ENCODE measurements at regions not wholly inside any gene's neighbourhood (a gene's known extent, or its start where the extent isn't known, plus 50 kb on each side); places are given as distances from the start of the nearest gene placed in this dataset.

DNA sequence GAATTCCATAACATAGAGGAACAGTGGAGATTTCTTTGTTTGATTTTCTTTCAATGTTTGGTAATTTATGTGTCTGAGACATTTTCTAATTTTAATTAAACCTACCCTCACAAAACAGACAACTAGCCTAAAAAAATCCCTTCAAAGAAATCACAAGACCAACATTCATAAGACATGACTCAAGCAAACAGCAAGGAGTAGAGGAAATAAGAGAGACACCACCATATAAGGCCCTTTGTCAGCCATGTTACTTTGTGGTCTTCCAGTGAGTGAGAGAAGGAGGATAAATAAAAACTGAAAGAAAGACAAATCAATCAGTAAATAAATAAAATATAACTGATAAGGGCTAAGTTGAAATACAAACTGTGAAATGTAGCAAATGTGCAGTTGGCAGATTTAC lies 830.8 kb upstream of the SLC39A10 start:
- TF ChIP-seq POLR2A (IDR thresholded peaks at IDR 0.05): no peak
- TF ChIP-seq CTCF (IDR thresholded peaks at IDR 0.05): no peak

Measured in lower leg skin (tissue), 3 donors.